Sigmoid colon (tissue), 3 donors: ENCODE measurements at regions not wholly inside any gene's neighbourhood (a gene's known extent, or its start where the extent isn't known, plus 50 kb on each side); places are given as distances from the start of the nearest gene placed in this dataset.

Source experiments
- POLR2A ChIP-seq, 2 donors: fragments of 450-650 bp; IDR thresholded peaks; one replicate each; pipeline ENCODE4 v1.6.1; 2016; ENCODE audit warnings: antibody characterized with exemption in 2 of 2, mild to moderate bottlenecking in 2 of 2, moderate library complexity in 2 of 2
- TF ChIP-seq, protein P1 (sequence below), 4 experiments: fragments of 450-650 bp in 3 of 4; fragments of 200-600 bp in 1 of 4; IDR thresholded peaks; one replicate each; pipeline ENCODE4 v1.5.1; 2016 to 2019; ENCODE audit warnings: antibody characterized with exemption in 4 of 4, mild to moderate bottlenecking in 3 of 4, moderate library complexity in 2 of 4

- TF ChIP-seq, protein P1, sequence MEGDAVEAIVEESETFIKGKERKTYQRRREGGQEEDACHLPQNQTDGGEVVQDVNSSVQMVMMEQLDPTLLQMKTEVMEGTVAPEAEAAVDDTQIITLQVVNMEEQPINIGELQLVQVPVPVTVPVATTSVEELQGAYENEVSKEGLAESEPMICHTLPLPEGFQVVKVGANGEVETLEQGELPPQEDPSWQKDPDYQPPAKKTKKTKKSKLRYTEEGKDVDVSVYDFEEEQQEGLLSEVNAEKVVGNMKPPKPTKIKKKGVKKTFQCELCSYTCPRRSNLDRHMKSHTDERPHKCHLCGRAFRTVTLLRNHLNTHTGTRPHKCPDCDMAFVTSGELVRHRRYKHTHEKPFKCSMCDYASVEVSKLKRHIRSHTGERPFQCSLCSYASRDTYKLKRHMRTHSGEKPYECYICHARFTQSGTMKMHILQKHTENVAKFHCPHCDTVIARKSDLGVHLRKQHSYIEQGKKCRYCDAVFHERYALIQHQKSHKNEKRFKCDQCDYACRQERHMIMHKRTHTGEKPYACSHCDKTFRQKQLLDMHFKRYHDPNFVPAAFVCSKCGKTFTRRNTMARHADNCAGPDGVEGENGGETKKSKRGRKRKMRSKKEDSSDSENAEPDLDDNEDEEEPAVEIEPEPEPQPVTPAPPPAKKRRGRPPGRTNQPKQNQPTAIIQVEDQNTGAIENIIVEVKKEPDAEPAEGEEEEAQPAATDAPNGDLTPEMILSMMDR (IDR thresholded peaks at IDR 0.05): no peak
- TF ChIP-seq POLR2A (IDR thresholded peaks at IDR 0.05): no peak
Observed at GRCh38 chr5:130237721-130238120, 333.5 kb downstream of the CHSY3 start.
